Jurkat, Clone E6-1 (cell line): ENCODE measurements at regions not wholly inside any gene's neighbourhood (a gene's known extent, or its start where the extent isn't known, plus 50 kb on each side); places are given as distances from the start of the nearest gene placed in this dataset.
A peak's percentile ranks its signal among the peaks of the same experiment; 100 is the strongest.

Experiments
- DNase-seq: peaks from one replicate; pipeline ENCODE4 v3.0.0-alpha.2; 2011; ENCODE audit warnings: low read depth, low spot score
- H3K4me3 ChIP-seq: 2 replicates; pipeline ENCODE4 v1.5.1; 2011; ENCODE audit warnings: mild to moderate bottlenecking, low read length, control low read depth, moderate library complexity

- DNase-seq, result no peak
- H3K4me3 ChIP-seq, result no peak overlapping the region
Observed at GRCh38 chr5:86865256-86865785, 247.6 kb downstream of the COX7C start.

- no peak for DNase-seq
Observed at GRCh38 chr5:86866036-86866435, 248.3 kb downstream of the COX7C start.

GRCh38 chr5:86869268-86869667 lies 251.5 kb downstream of the COX7C start:
- DNase-seq, result no peak
- no peak overlapping the region for H3K4me3 ChIP-seq

More at GRCh38 chr5:86866036-86866435, 248.3 kb downstream of the COX7C start:
- H3K4me3 ChIP-seq, result no peak overlapping the region

- H3K4me3 ChIP-seq, result no peak overlapping the region
- DNase-seq, result no peak
Observed at GRCh38 chr5:86875539-86875938, 257.8 kb downstream of the COX7C start.

GRCh38 chr5:86878250-86878649 lies 260.5 kb downstream of the COX7C start:
- no peak for DNase-seq

GRCh38 chr5:86879086-86879485 lies 261.3 kb downstream of the COX7C start:
- no peak overlapping the region for H3K4me3 ChIP-seq
- no peak for DNase-seq

More at GRCh38 chr5:86878250-86878649, 260.5 kb downstream of the COX7C start:
- no peak overlapping the region for H3K4me3 ChIP-seq

- no peak overlapping the region for H3K4me3 ChIP-seq
- DNase-seq, result no peak
Observed at GRCh38 chr5:86880344-86880743, 262.6 kb downstream of the COX7C start.

- peak; percentile 82 for DNase-seq
- no peak overlapping the region for H3K4me3 ChIP-seq
Observed at GRCh38 chr5:86880785-86881492, 263.2 kb downstream of the COX7C start.

GRCh38 chr5:86881493-86882090 lies 263.9 kb downstream of the COX7C start:
- DNase-seq, result no peak

GRCh38 chr5:86884608-86885007 lies 266.9 kb downstream of the COX7C start:
- no peak overlapping the region for H3K4me3 ChIP-seq
- DNase-seq, result no peak

More at GRCh38 chr5:86881493-86882090, 263.9 kb downstream of the COX7C start:
- H3K4me3 ChIP-seq, result no peak overlapping the region

GRCh38 chr5:86885011-86885410 lies 267.3 kb downstream of the COX7C start:
- no peak overlapping the region for H3K4me3 ChIP-seq
- no peak for DNase-seq

- no peak overlapping the region for H3K4me3 ChIP-seq
- DNase-seq, result no peak
Observed at GRCh38 chr5:86885489-86886230, 267.9 kb downstream of the COX7C start.

GRCh38 chr5:86890375-86890774 lies 272.6 kb downstream of the COX7C start:
- no peak for DNase-seq
- no peak overlapping the region for H3K4me3 ChIP-seq

GRCh38 chr5:86894056-86894455 lies 276.3 kb downstream of the COX7C start:
- DNase-seq, result no peak

GRCh38 chr5:86896916-86897315 lies 279.2 kb downstream of the COX7C start:
- no peak for DNase-seq
- H3K4me3 ChIP-seq, result no peak overlapping the region

More at GRCh38 chr5:86894056-86894455, 276.3 kb downstream of the COX7C start:
- no peak overlapping the region for H3K4me3 ChIP-seq

GRCh38 chr5:86909418-86910295 lies 291.9 kb downstream of the COX7C start:
- DNase-seq, result no peak
- H3K4me3 ChIP-seq, result no peak overlapping the region

- no peak overlapping the region for H3K4me3 ChIP-seq
- DNase-seq, result peak; percentile 17
Observed at GRCh38 chr5:86917117-86917579, 299.4 kb downstream of the COX7C start.

- no peak for DNase-seq
- H3K4me3 ChIP-seq, result no peak overlapping the region
Observed at GRCh38 chr5:86918246-86918645, 300.5 kb downstream of the COX7C start.

GRCh38 chr5:86926033-86926432 lies 308.3 kb downstream of the COX7C start:
- H3K4me3 ChIP-seq, result no peak overlapping the region
- no peak for DNase-seq
